ENCODE measurements at regions not wholly inside any gene's neighbourhood (a gene's known extent, or its start where the extent isn't known, plus 50 kb on each side); places are given as distances from the start of the nearest gene placed in this dataset.

DNA sequence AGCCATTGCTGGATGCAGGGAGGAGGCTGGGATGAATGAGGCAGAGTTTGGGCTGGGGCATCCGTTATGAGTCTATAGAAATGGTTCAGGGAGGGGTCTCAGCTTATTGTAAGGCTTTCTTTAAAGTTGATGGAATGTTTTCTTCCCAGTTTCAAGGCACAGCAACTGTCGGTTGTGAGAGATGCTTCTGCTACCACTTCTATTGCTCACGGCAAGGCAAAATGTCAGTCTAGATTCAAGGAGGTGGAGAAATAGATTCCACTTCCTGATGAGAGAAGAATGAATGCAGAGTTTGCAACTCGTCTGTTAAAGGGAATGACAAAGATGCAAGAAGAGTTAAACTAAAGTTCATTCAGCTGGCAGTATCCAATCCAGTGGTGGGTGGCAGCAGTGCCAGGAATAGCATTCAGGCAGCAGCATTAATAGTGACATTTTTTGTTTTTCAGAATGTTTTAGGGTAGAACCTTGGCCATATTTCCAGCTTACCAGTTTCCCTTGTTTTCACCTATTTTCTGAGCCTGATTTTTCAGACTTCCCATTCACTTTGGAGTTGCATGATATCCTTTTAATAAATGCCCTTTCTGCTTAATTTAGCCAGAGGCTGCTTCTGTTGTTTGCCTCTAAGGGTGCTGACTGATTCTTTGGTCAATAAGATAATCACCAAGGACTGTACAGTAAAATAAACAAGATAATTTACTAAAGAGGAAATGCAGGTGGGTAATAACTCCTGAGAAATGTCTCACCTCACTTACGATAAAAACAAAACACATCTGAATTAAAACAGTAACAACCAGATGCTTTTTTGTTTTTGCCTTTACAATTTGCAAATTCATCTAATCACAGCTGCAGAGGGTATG, 138.4 kb downstream of the RPIA start:
- Histone ChIP-seq H3K27me3 (no peaks in the 10 kb centered on the region), H3K4me3 (no peak overlapping the region), H3K27ac (no peak overlapping the region), H3K36me3 (no peaks in the 10 kb centered on the region), H3K4me1 (no peaks in the 10 kb centered on the region), H3K9me3 (no peaks in the 10 kb centered on the region)
- TF ChIP-seq, protein P1, sequence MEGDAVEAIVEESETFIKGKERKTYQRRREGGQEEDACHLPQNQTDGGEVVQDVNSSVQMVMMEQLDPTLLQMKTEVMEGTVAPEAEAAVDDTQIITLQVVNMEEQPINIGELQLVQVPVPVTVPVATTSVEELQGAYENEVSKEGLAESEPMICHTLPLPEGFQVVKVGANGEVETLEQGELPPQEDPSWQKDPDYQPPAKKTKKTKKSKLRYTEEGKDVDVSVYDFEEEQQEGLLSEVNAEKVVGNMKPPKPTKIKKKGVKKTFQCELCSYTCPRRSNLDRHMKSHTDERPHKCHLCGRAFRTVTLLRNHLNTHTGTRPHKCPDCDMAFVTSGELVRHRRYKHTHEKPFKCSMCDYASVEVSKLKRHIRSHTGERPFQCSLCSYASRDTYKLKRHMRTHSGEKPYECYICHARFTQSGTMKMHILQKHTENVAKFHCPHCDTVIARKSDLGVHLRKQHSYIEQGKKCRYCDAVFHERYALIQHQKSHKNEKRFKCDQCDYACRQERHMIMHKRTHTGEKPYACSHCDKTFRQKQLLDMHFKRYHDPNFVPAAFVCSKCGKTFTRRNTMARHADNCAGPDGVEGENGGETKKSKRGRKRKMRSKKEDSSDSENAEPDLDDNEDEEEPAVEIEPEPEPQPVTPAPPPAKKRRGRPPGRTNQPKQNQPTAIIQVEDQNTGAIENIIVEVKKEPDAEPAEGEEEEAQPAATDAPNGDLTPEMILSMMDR (IDR thresholded peaks at IDR 0.05) = no peak
- intact Hi-C loops (cut with DNase I) = no loop called here
- ATAC-seq (no peak), DNase-seq (no peak)

DNA sequence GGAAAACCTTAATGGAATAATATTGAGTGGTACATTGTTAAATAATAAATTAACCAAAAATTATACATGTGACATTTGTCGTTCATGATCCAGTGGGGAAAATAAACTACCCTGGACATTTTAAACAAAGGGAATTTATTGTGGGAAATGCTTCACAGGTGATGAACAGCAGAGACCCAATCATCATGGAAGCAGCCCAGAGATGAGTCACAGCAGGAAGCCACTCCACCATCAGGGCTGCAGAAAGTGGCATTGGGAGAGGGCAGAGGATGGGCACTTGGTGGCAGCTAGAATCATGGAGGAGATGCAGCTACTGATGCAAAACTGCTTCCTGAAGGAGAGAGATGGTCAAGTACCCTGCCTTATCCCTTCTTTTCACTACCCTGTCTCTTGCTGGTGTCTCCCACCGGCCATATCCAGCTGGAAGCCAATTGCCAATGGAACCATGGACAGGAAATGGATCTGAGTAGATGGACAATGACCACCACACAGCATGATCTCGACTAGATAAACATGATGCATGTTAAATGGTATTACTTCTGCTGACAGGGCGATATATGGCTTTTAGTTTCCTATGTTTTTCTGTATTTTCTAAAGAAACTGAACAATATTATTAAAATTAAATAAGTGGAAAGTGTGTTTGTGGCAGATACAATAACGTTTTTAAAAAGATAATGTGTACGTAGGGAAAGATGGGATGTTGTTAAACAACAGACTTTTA, 139.8 kb downstream of the RPIA start:
- TF ChIP-seq, protein P1 (IDR thresholded peaks at IDR 0.05) = no peak
- Histone ChIP-seq H3K9me3 (no peaks in the 10 kb centered on the region), H3K4me3 (no peak overlapping the region), H3K4me1 (no peaks in the 10 kb centered on the region), H3K27me3 (no peaks in the 10 kb centered on the region), H3K36me3 (no peaks in the 10 kb centered on the region), H3K27ac (no peak overlapping the region)
- ATAC-seq = no peak
- intact Hi-C loops (cut with DNase I) = no loop called here
- DNase-seq = no peak

DNA sequence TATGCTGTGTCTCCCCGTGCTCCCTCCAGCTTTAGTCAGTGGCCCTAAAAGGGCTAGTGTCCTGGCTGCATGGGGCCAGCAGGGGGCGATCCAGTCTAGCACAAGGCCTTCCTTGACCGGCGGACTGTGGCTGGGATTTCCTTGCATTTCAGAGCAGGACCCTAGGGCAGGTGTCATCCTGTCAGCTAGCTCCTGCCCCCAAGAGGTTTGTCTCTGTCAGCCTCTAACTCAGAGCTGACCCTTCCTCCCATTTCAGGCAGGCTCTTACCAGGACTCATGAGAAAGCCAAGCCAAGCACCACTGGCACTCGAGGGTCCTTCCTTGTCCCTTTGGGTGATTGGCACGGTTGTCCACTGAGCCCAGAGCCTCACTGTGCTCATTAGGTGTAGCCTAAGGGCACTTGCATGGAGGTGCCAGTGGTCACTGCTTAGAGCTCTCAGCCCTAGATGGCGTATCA, 140.3 kb downstream of the RPIA start:
- ATAC-seq (peak; percentile 91), DNase-seq (peak; percentile 86)
- H3K9me3 ChIP-seq = no peaks in the 10 kb centered on the region
- H3K4me3 ChIP-seq = no peak overlapping the region
- H3K27me3 ChIP-seq = no peaks in the 10 kb centered on the region
- no peak overlapping the region for H3K27ac ChIP-seq
- TF ChIP-seq, protein P1 (IDR thresholded peaks at IDR 0.05) = peak; percentile 75
- no peaks in the 10 kb centered on the region for H3K4me1 ChIP-seq
- H3K36me3 ChIP-seq = no peaks in the 10 kb centered on the region
- intact Hi-C loops (cut with DNase I) = no loop called here

DNA sequence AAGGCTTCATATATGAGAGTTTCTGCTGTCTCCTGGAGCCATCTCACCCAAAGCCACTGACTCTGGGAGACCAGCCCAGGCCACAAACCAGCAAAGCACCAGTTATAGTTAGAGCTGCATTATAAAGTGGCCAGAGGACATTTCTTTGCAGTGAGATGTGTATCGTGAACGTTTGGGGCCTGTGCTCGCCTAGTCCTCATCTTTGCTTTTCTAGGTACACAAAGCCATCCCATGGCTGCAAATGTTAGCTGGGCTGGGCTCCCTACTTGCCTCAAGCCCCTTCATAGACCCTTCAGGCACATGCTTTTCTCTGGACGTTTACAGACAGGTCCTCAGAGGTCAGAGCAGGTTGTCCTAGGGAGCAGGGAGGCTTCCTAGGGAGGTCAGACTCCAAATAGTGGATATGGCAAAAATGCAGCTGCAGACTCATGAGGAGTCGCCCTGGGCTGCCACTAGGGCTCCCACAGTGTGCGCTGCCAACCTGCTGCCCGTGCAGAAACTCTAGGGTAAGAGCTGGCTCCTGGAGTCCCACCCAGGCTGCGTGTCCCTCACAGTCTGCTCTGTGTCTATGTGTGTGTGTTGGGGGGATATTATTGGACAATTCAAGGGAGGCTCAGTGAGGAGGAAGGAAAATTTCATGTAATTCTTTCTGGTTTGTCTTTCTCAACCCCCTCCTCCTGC, 141.0 kb downstream of the RPIA start:
- Histone ChIP-seq H3K27me3 (no peaks in the 10 kb centered on the region), H3K9me3 (no peaks in the 10 kb centered on the region), H3K4me3 (no peak overlapping the region), H3K27ac (no peak overlapping the region), H3K4me1 (no peaks in the 10 kb centered on the region), H3K36me3 (no peaks in the 10 kb centered on the region)
- intact Hi-C loops (cut with DNase I) = no loop called here
- TF ChIP-seq, protein P1 (IDR thresholded peaks at IDR 0.05) = no peak
- ATAC-seq (no peak), DNase-seq (no peak)

DNA sequence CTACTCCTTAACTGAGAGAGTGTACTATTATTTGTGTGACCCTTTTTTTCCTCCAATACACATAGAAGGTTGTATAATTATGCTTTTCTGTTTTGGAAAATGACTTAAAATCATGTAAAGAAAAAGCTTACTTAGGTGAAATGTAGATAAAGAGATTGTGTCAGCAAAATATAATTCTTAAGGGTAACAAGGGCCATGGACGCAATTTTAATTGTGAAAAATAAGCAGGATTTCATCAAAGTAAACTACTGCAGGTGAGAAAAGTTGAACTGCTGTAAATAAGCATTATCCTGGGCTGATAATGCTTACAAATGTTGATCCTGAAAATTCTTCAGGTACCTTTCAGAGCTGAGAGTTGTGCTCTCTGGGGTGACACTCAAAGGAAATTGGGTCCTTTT, 141.5 kb downstream of the RPIA start:
- no peak for DNase-seq
- intact Hi-C loops (cut with DNase I) = no loop called here
- H3K27me3 ChIP-seq = no peaks in the 10 kb centered on the region
- ATAC-seq = no peak
- no peaks in the 10 kb centered on the region for H3K36me3 ChIP-seq
- no peak overlapping the region for H3K27ac ChIP-seq
- no peak overlapping the region for H3K4me3 ChIP-seq
- H3K9me3 ChIP-seq = no peaks in the 10 kb centered on the region
- TF ChIP-seq, protein P1 (IDR thresholded peaks at IDR 0.05) = no peak
- H3K4me1 ChIP-seq = no peaks in the 10 kb centered on the region

All from upper lobe of right lung (tissue), 1 donor.